ENCODE measurements at regions not wholly inside any gene's neighbourhood (a gene's known extent, or its start where the extent isn't known, plus 50 kb on each side); places are given as distances from the start of the nearest gene placed in this dataset.

DNA sequence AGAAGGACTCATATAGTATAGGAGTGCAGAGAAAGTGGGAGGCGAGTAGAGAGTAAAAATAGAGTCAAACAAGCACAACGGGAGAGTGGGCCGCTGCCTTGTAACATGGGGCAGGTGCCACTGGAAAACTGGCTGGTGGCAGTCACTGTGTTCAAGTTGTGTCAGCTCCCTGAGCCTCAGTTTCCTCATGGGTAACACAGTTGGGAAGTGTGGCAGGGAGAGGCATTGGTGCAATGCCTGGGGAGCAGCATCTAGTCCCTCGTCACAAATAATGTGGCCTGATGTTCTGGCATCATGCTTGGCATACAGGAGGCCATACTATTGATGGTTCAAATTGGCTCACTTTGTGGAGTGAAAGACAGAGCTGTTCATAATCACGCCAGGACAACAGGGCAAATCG lies 78.9 kb upstream of the SPON1 start:
- H3K27ac Mint-ChIP-seq = no peak overlapping the region
- Histone ChIP-seq H3K27ac (ENCODE audit: insufficient read length, low read depth, low read length) (no peak overlapping the region), H2BK120ac (ENCODE audit: low read depth, low read length, poor library complexity, severe bottlenecking) (no peak overlapping the region), H3K4ac (ENCODE audit: low read depth, low read length) (no peak overlapping the region), H3K14ac (ENCODE audit: insufficient read depth, low read length) (no peak overlapping the region), H4K91ac (ENCODE audit: insufficient read length, low read depth, low read length) (no peak overlapping the region), H3K56ac (ENCODE audit: insufficient read length, low read depth, low read length) (no peak overlapping the region), H3T11ph (ENCODE audit: low read length) (no peak overlapping the region), H2AK5ac (ENCODE audit: insufficient read length, low read length) (no peak overlapping the region), H2BK5ac (ENCODE audit: insufficient read length, low read length) (no peak overlapping the region), H3K9ac (ENCODE audit: extremely low read depth, insufficient read length, low read length) (no peak overlapping the region), H2BK20ac (ENCODE audit: low read depth, low read length, poor library complexity, severe bottlenecking) (no peak overlapping the region), H3K27me3 (ENCODE audit: insufficient read depth, low read length) (no peaks in the 10 kb centered on the region), H4K5ac (ENCODE audit: insufficient read length, low read depth, low read length) (no peak overlapping the region), H2BK15ac (ENCODE audit: low read depth, low read length) (no peak overlapping the region), H3K4me2 (ENCODE audit: insufficient read depth, insufficient read length, low read length) (no peak overlapping the region), H3K9me3 (ENCODE audit: control insufficient read depth, low read depth, low read length) (no peaks in the 10 kb centered on the region), H2AFZ (ENCODE audit: low read length) (no peak overlapping the region), H3K4me1 (ENCODE audit: insufficient read depth, low read length) (no peaks in the 10 kb centered on the region), H3K23me2 (ENCODE audit: insufficient read length, low read depth, low read length, poor library complexity, severe bottlenecking) (no peaks in the 10 kb centered on the region), H3K79me2 (ENCODE audit: insufficient read depth, low read length) (no peaks in the 10 kb centered on the region), H2BK12ac (ENCODE audit: insufficient read length, low read depth, low read length) (no peak overlapping the region), H3K23ac (ENCODE audit: insufficient read length, low read depth, low read length) (no peak overlapping the region), H3K79me1 (ENCODE audit: insufficient read depth, low read depth, low read length, poor library complexity, severe bottlenecking) (no peaks in the 10 kb centered on the region), H4K8ac (replicated peaks; ENCODE audit: insufficient read length, low read depth, low read length) (no peak overlapping the region), H4K20me1 (ENCODE audit: control insufficient read depth, insufficient read depth, insufficient read length) (no peaks in the 10 kb centered on the region), H3K18ac (ENCODE audit: insufficient read length, low read depth, low read length) (no peak overlapping the region)
- no peak for TF ChIP-seq CTCF (conservative IDR thresholded peaks at IDR 0.05)
- H3K4me1 Mint-ChIP-seq = peaks cover 3 to 6% of the 10 kb centered on the region in 2 experiments; a peak in 2 of 4 replicates
- DNase-seq = no peak
- H3K4me3 Mint-ChIP-seq = no peak overlapping the region
- H3K9me3 Mint-ChIP-seq = no peaks in the 10 kb centered on the region
- WGBS (ENCODE audit: extremely low coverage, insufficient read length, low lambda C conversion rate) = no CpG with 5 or more reads among the region's 6 CpGs
- no peaks in the 10 kb centered on the region for H3K36me3 Mint-ChIP-seq (ENCODE audit: insufficient read depth in 1 of 3, low read depth in 3 of 3)
- no peaks in the 10 kb centered on the region; the same call in 1 of the 2 replicates for H3K27me3 Mint-ChIP-seq (ENCODE audit: low read depth)

Data from H9 (cell line).